NCI-H2196 treated with DMSO at 0.1 percent for 48 hours (cell line): ENCODE measurements at regions not wholly inside any gene's neighbourhood (a gene's known extent, or its start where the extent isn't known, plus 50 kb on each side); places are given as distances from the start of the nearest gene placed in this dataset.
"Not testable (repeated sequence)": the region's sequence is repeated elsewhere in the genome, so short reads cannot be mapped to it uniquely, and the experiment has no call there.

Experiments used
- DNase-seq: peaks from one replicate; lab custom pipeline; 2025; ENCODE audit not compliant: unreplicated experiment; lab: John Stamatoyannopoulos, UW

GRCh38 chr1:55896210-55896609 lies 681.0 kb upstream of the USP24 start:
- DNase-seq, result no peak

GRCh38 chr1:55894521-55894920 lies 679.4 kb upstream of the USP24 start:
- DNase-seq, result no peak

GRCh38 chr1:55893155-55893554 lies 678.0 kb upstream of the USP24 start:
- DNase-seq, result no peak

- no peak for DNase-seq
Observed at GRCh38 chr1:55888685-55889317, 673.6 kb upstream of the USP24 start.

GRCh38 chr1:55886856-55887712 lies 671.9 kb upstream of the USP24 start:
- no peak for DNase-seq

GRCh38 chr1:55885619-55886018 lies 670.5 kb upstream of the USP24 start:
- DNase-seq, result no peak

- DNase-seq, result no peak
Observed at GRCh38 chr1:55882931-55883330, 667.8 kb upstream of the USP24 start.

- DNase-seq, result no peak
Observed at GRCh38 chr1:55879346-55879745, 664.2 kb upstream of the USP24 start.

- no peak for DNase-seq
Observed at GRCh38 chr1:55877437-55878232, 662.5 kb upstream of the USP24 start.

GRCh38 chr1:55876276-55877060 lies 661.3 kb upstream of the USP24 start:
- DNase-seq, result no peak

GRCh38 chr1:55870106-55870505 lies 654.9 kb upstream of the USP24 start:
- no peak for DNase-seq

GRCh38 chr1:55869065-55869464 lies 653.9 kb upstream of the USP24 start:
- DNase-seq, result peak; percentile 39

GRCh38 chr1:55868026-55868425 lies 652.9 kb upstream of the USP24 start:
- peak; percentile 77 for DNase-seq

- no peak for DNase-seq
Observed at GRCh38 chr1:55867304-55867843, 652.2 kb upstream of the USP24 start.

GRCh38 chr1:55865778-55866177 lies 650.6 kb upstream of the USP24 start:
- DNase-seq, result not testable (repeated sequence)

GRCh38 chr1:55864251-55864650 lies 649.1 kb upstream of the USP24 start:
- no peak for DNase-seq

- no peak for DNase-seq
Observed at GRCh38 chr1:55861676-55862340, 646.6 kb upstream of the USP24 start.

GRCh38 chr1:55860798-55861519 lies 645.8 kb upstream of the USP24 start:
- no peak for DNase-seq

- DNase-seq, result no peak
Observed at GRCh38 chr1:55860326-55860725, 645.2 kb upstream of the USP24 start.
